ENCODE measurements at regions not wholly inside any gene's neighbourhood (a gene's known extent, or its start where the extent isn't known, plus 50 kb on each side); places are given as distances from the start of the nearest gene placed in this dataset.

- TF ChIP-seq CTCF (IDR thresholded peaks at IDR 0.05; ENCODE audit: insufficient read depth, low read length) (no peak), POLR2AphosphoS5 (IDR thresholded peaks at IDR 0.05; ENCODE audit: low read depth) (no peak), SPI1 (IDR thresholded peaks at IDR 0.05; ENCODE audit: borderline replicate concordance, low read depth) (no peak)
Observed at GRCh38 chr11:90294526-90294925, 71.7 kb upstream of the CHORDC1 start.
